HUDEP-2 (cell line): ENCODE measurements at regions not wholly inside any gene's neighbourhood (a gene's known extent, or its start where the extent isn't known, plus 50 kb on each side); places are given as distances from the start of the nearest gene placed in this dataset.
"Not testable (repeated sequence)": the region's sequence is repeated elsewhere in the genome, so short reads cannot be mapped to it uniquely, and the experiment has no call there.

Experiments
- DNase-seq, 76 experiments: peaks; one replicate each; lab custom pipeline; 2025; ENCODE audit not compliant: unreplicated experiment in 76 of 76; lab: John Stamatoyannopoulos, UW

- no peak for DNase-seq
These were observed 579.3 kb downstream of the PLOD2 start for GRCh38 chr3:145581694-145582093.

GRCh38 chr3:145604851-145605250, 556.1 kb downstream of the PLOD2 start:
- DNase-seq = no peak

- DNase-seq = no peak
These were observed 541.0 kb downstream of the PLOD2 start for GRCh38 chr3:145620002-145620401.

GRCh38 chr3:145620486-145620885, 540.5 kb downstream of the PLOD2 start:
- no peak for DNase-seq

GRCh38 chr3:145623349-145623748, 537.6 kb downstream of the PLOD2 start:
- no peak for DNase-seq

GRCh38 chr3:145628211-145628610, 532.8 kb downstream of the PLOD2 start:
- DNase-seq = no peak

- DNase-seq = no peak
These were observed 523.9 kb downstream of the PLOD2 start for GRCh38 chr3:145637105-145637504.

GRCh38 chr3:145639003-145639606, 521.9 kb downstream of the PLOD2 start:
- no peak for DNase-seq

GRCh38 chr3:145639875-145640274, 521.1 kb downstream of the PLOD2 start:
- no peak for DNase-seq

GRCh38 chr3:145648396-145648795, 512.6 kb downstream of the PLOD2 start:
- DNase-seq = no peak

- no peak for DNase-seq
These were observed 511.6 kb downstream of the PLOD2 start for GRCh38 chr3:145649368-145649887.

GRCh38 chr3:145650170-145650569, 510.8 kb downstream of the PLOD2 start:
- no peak for DNase-seq

GRCh38 chr3:145671121-145671520, 489.9 kb downstream of the PLOD2 start:
- no peak for DNase-seq

GRCh38 chr3:145673838-145674237, 487.1 kb downstream of the PLOD2 start:
- DNase-seq = no peak

GRCh38 chr3:145678401-145678800, 482.6 kb downstream of the PLOD2 start:
- DNase-seq = no peak

- no peak for DNase-seq
These were observed 479.8 kb downstream of the PLOD2 start for GRCh38 chr3:145681181-145681580.

GRCh38 chr3:145687978-145688377, 473.0 kb downstream of the PLOD2 start:
- DNase-seq = not testable (repeated sequence)

- peak in 18 of 76 experiments; percentile 3 to 45 (median 18) for DNase-seq
These were observed 468.2 kb downstream of the PLOD2 start for GRCh38 chr3:145692751-145693150.

- no peak for DNase-seq
These were observed 465.0 kb downstream of the PLOD2 start for GRCh38 chr3:145696011-145696410.

GRCh38 chr3:145698250-145698649, 462.7 kb downstream of the PLOD2 start:
- no peak for DNase-seq

GRCh38 chr3:145698749-145699148, 462.2 kb downstream of the PLOD2 start:
- DNase-seq = no peak

- DNase-seq = no peak
These were observed 457.0 kb downstream of the PLOD2 start for GRCh38 chr3:145704020-145704419.

- not testable (repeated sequence) for DNase-seq
These were observed 451.2 kb downstream of the PLOD2 start for GRCh38 chr3:145709779-145710178.
